D721Med (cell line): ENCODE measurements at regions not wholly inside any gene's neighbourhood (a gene's known extent, or its start where the extent isn't known, plus 50 kb on each side); places are given as distances from the start of the nearest gene placed in this dataset.

Source experiments
- DNase-seq: peaks from one replicate; pipeline ENCODE4 v3.0.0; 2011; ENCODE audit warnings: low spot score; ENCODE audit not compliant: insufficient read length
- FAIRE-seq: peaks from 2 replicates; lab custom pipeline; 2011; peaks lifted over from hg19 to GRCh38; lab: Jason Lieb, UNC
- CTCF ChIP-seq: IDR thresholded peaks from 2 replicates; pipeline ENCODE4 v1.5.1; 2012; ENCODE audit warnings: mild to moderate bottlenecking, control low read depth; ENCODE audit not compliant: insufficient read depth; ENCODE audit errors: missing control alignments

- DNase-seq (no peak), FAIRE-seq (no peak)
- TF ChIP-seq CTCF, result no peak
These were observed 1047.6 kb downstream of the TLE4 start for GRCh38 chr9:80619356-80619755.

DNA sequence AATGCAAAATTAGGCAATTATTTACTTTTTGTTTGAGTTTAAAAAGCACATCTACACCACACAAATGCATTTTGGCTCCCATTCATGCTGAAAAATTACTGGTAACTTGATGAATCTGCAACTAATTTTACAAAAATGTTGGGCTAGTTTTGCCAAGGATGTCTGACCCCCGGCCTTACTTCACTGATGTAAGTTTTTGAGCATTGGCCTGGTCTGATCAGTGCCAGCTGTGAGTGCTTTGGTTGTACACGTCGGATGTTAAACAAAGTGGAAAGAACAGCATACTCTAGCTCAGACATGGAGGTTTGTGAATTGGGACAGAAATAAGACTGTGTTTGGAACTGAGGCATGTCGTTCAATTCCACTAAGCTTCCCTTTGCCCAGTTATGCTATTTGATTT is 1044.2 kb downstream of the TLE4 start:
- DNase-seq (no peak), FAIRE-seq (no peak)
- no peak for TF ChIP-seq CTCF

- no peak for TF ChIP-seq CTCF
- FAIRE-seq (no peak), DNase-seq (no peak)
These were observed 1034.0 kb downstream of the TLE4 start for GRCh38 chr9:80605793-80606192.

GRCh38 chr9:80605129-80605528 is 1033.4 kb downstream of the TLE4 start:
- peak; percentile 57 for TF ChIP-seq CTCF
- FAIRE-seq (peak; percentile 87), DNase-seq (no peak)

GRCh38 chr9:80602291-80602690 is 1030.5 kb downstream of the TLE4 start:
- FAIRE-seq, result peak; percentile 60
- DNase-seq, result no peak
- no peak for TF ChIP-seq CTCF

DNA sequence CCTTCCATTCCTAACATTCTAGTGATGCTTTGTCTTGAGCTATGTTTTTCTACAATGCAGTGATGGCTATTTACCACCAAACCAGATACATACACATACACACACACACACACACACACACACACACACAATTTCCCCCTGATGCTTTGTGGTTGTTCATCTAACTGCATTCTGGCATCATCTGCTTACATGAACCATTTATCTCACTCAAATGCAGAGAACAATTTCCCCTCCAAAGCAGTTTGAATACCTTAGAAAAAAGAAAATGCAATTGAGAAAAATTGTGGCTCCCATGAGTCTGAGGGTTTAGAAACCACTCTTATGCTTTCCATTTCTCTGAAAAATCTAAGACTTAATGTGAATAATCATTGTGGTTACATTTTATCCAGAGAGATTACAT is 1024.8 kb downstream of the TLE4 start:
- no peak for FAIRE-seq
- no peak for TF ChIP-seq CTCF

GRCh38 chr9:80595192-80595591 is 1023.4 kb downstream of the TLE4 start:
- TF ChIP-seq CTCF, result no peak
- FAIRE-seq, result no peak
- DNase-seq, result no peak

More for the DNA sequence above, 1024.8 kb downstream of the TLE4 start:
- no peak for DNase-seq
